Progenitor cell of endocrine pancreas (in vitro differentiated cells): ENCODE measurements at regions not wholly inside any gene's neighbourhood (a gene's known extent, or its start where the extent isn't known, plus 50 kb on each side); places are given as distances from the start of the nearest gene placed in this dataset.

ENCODE experiments used
- DNase-seq: peaks from one replicate; pipeline ENCODE4 v3.0.0; 2021; ENCODE audit warnings: low spot score; ENCODE audit not compliant: unreplicated experiment
- H3K27ac Mint-ChIP-seq: 2 replicates; pipeline ENCODE4 v1.8.0; 2021; ENCODE audit warnings: mild to moderate bottlenecking, moderate library complexity, mixed read lengths
- H3K27me3 Mint-ChIP-seq: 2 replicates; pipeline ENCODE4 v1.8.0; 2021; ENCODE audit warnings: mixed read lengths
- H3K36me3 Mint-ChIP-seq: 2 replicates; pipeline ENCODE4 v1.8.0; 2022; ENCODE audit warnings: mixed read lengths; ENCODE audit not compliant: insufficient read depth
- H3K4me1 Mint-ChIP-seq: 2 replicates; pipeline ENCODE4 v1.8.0; 2021; ENCODE audit warnings: low read depth, mixed read lengths
- H3K4me3 Mint-ChIP-seq: 2 replicates; pipeline ENCODE4 v1.8.0; 2021; ENCODE audit warnings: low read depth, mild to moderate bottlenecking, moderate library complexity, mixed read lengths
- H3K9me3 Mint-ChIP-seq: 2 replicates; pipeline ENCODE4 v1.8.0; 2021; ENCODE audit warnings: low read depth, mixed read lengths
- CTCF ChIP-seq: fragments of 200-600 bp; sonication (generic); IDR thresholded peaks from one replicate; pipeline ENCODE4 v1.5.0; 2021; ENCODE audit warnings: antibody characterized with exemption, mild to moderate bottlenecking; ENCODE audit not compliant: unreplicated experiment

GRCh38 chr3:26368312-26368711 lies 254.3 kb upstream of the LRRC3B start:
- no peaks in the 10 kb centered on the region for H3K36me3 Mint-ChIP-seq
- DNase-seq, result no peak
- no peak overlapping the region for H3K4me3 Mint-ChIP-seq
- no peak overlapping the region for H3K27ac Mint-ChIP-seq
- H3K4me1 Mint-ChIP-seq, result no peaks in the 10 kb centered on the region
- H3K9me3 Mint-ChIP-seq, result no peaks in the 10 kb centered on the region
- no peaks in the 10 kb centered on the region for H3K27me3 Mint-ChIP-seq
- TF ChIP-seq CTCF, result no peak

- Mint-ChIP-seq H3K36me3 (no peaks in the 10 kb centered on the region), H3K4me3 (no peak overlapping the region), H3K27ac (no peak overlapping the region), H3K4me1 (peaks cover 2% of the 10 kb centered on the region), H3K9me3 (no peaks in the 10 kb centered on the region), H3K27me3 (no peaks in the 10 kb centered on the region)
- TF ChIP-seq CTCF, result no peak
- DNase-seq, result no peak
These were observed 253.4 kb upstream of the LRRC3B start for GRCh38 chr3:26369133-26369532.

GRCh38 chr3:26375843-26376530 lies 246.6 kb upstream of the LRRC3B start:
- H3K9me3 Mint-ChIP-seq, result no peaks in the 10 kb centered on the region
- no peak for TF ChIP-seq CTCF
- no peaks in the 10 kb centered on the region for H3K27me3 Mint-ChIP-seq

GRCh38 chr3:26381411-26381810 lies 241.2 kb upstream of the LRRC3B start:
- no peak for TF ChIP-seq CTCF
- no peak overlapping the region for H3K27ac Mint-ChIP-seq

More at GRCh38 chr3:26375843-26376530, 246.6 kb upstream of the LRRC3B start:
- Mint-ChIP-seq H3K27ac (no peak overlapping the region), H3K4me1 (peaks cover 3% of the 10 kb centered on the region), H3K36me3 (no peaks in the 10 kb centered on the region), H3K4me3 (no peak overlapping the region)
- DNase-seq, result no peak

GRCh38 chr3:26406636-26407035 lies 215.9 kb upstream of the LRRC3B start:
- no peaks in the 10 kb centered on the region for H3K4me1 Mint-ChIP-seq
- H3K27ac Mint-ChIP-seq, result no peak overlapping the region
- no peaks in the 10 kb centered on the region for H3K27me3 Mint-ChIP-seq
- H3K4me3 Mint-ChIP-seq, result no peak overlapping the region
- TF ChIP-seq CTCF, result no peak
- DNase-seq, result no peak
- H3K9me3 Mint-ChIP-seq, result peaks cover 4% of the 10 kb centered on the region
- no peaks in the 10 kb centered on the region for H3K36me3 Mint-ChIP-seq

More at GRCh38 chr3:26381411-26381810, 241.2 kb upstream of the LRRC3B start:
- DNase-seq, result no peak
- Mint-ChIP-seq H3K9me3 (no peaks in the 10 kb centered on the region), H3K27me3 (no peaks in the 10 kb centered on the region), H3K4me3 (no peak overlapping the region), H3K4me1 (peaks cover 1% of the 10 kb centered on the region), H3K36me3 (no peaks in the 10 kb centered on the region)
